ENCODE measurements at regions not wholly inside any gene's neighbourhood (a gene's known extent, or its start where the extent isn't known, plus 50 kb on each side); places are given as distances from the start of the nearest gene placed in this dataset.
A peak's percentile ranks its signal among the peaks of the same experiment; 100 is the strongest.

GRCh38 chr10:35895331-35895730 lies 253.2 kb upstream of the FZD8 start:
- H3K36me3 ChIP-seq = no peaks in the 10 kb centered on the region

GRCh38 chr10:35892526-35892925 lies 250.4 kb upstream of the FZD8 start:
- WGBS, 4 donors = 88 to 95% (median 92%) methylated on average over 3 of the region's 3 CpGs
- Histone ChIP-seq H3K9me3 (peaks cover 0 to 6% (median 0%) of the 10 kb centered on the region in 12 donors), H3K27me3 (no peaks in the 10 kb centered on the region), H3K4me3 (no peak overlapping the region), H3K4me1 (peaks cover 0 to 11% (median 0%) of the 10 kb centered on the region in 12 donors), H3K27ac (no peak overlapping the region), H3K36me3 (no peaks in the 10 kb centered on the region)
- intact Hi-C loops (cut with DNase I) = no loop called here
- ATAC-seq = no peak
- DNase-seq = no peak
- no peak for TF ChIP-seq POLR2A (IDR thresholded peaks at IDR 0.05)
- TF ChIP-seq CTCF (IDR thresholded peaks at IDR 0.05) = no peak

More at GRCh38 chr10:35895331-35895730, 253.2 kb upstream of the FZD8 start:
- intact Hi-C loops (cut with DNase I) = no loop called here
- H3K4me1 ChIP-seq = peaks cover 0 to 17% (median 0%) of the 10 kb centered on the region in 12 donors
- DNase-seq (no peak), ATAC-seq (no peak)
- WGBS, 4 donors = 49 to 63% (median 56%) methylated on average over 2 of the region's 2 CpGs
- H3K4me3 ChIP-seq = no peak overlapping the region
- peaks cover 0 to 6% (median 0%) of the 10 kb centered on the region in 12 donors for H3K9me3 ChIP-seq
- no peaks in the 10 kb centered on the region for H3K27me3 ChIP-seq
- TF ChIP-seq POLR2A (IDR thresholded peaks at IDR 0.05) (no peak), CTCF (IDR thresholded peaks at IDR 0.05) (no peak)
- no peak overlapping the region for H3K27ac ChIP-seq

GRCh38 chr10:35890676-35891495 lies 248.8 kb upstream of the FZD8 start:
- Histone ChIP-seq H3K27me3 (no peaks in the 10 kb centered on the region), H3K4me3 (no peak overlapping the region), H3K4me1 (peaks cover 0 to 6% (median 0%) of the 10 kb centered on the region in 12 donors), H3K27ac (peak overlapping the region in 1 of 12 donors; percentile 55), H3K9me3 (peaks cover 0 to 6% (median 0%) of the 10 kb centered on the region in 12 donors), H3K36me3 (no peaks in the 10 kb centered on the region)
- intact Hi-C loops (cut with DNase I) = no loop called here
- ATAC-seq (no peak), DNase-seq (no peak)
- WGBS, 4 donors = 42 to 49% (median 48%) methylated on average over 2 of the region's 2 CpGs
- TF ChIP-seq POLR2A (IDR thresholded peaks at IDR 0.05) (no peak), CTCF (IDR thresholded peaks at IDR 0.05) (no peak)

GRCh38 chr10:35889971-35890675 lies 248.0 kb upstream of the FZD8 start:
- TF ChIP-seq CTCF (IDR thresholded peaks at IDR 0.05) (no peak), POLR2A (IDR thresholded peaks at IDR 0.05) (no peak)
- DNase-seq = no peak
- intact Hi-C loops (cut with DNase I) = no loop called here
- H3K4me3 ChIP-seq = no peak overlapping the region
- H3K27ac ChIP-seq = peak overlapping the region in 1 of 12 donors; percentile 55
- H3K36me3 ChIP-seq = no peaks in the 10 kb centered on the region
- no peak for ATAC-seq
- H3K9me3 ChIP-seq = peaks cover 0 to 6% (median 0%) of the 10 kb centered on the region in 12 donors
- H3K27me3 ChIP-seq = no peaks in the 10 kb centered on the region
- H3K4me1 ChIP-seq = no peaks in the 10 kb centered on the region
- 79 to 83% (median 80%) methylated on average over 14 of the region's 14 CpGs for WGBS, 4 donors
